HG03108 (cell line): ENCODE measurements at regions not wholly inside any gene's neighbourhood (a gene's known extent, or its start where the extent isn't known, plus 50 kb on each side); places are given as distances from the start of the nearest gene placed in this dataset.

Experiments
- ATAC-seq: cut with Tn5 transposase; IDR thresholded peaks from one replicate; pipeline ENCODE4 v1.9.1; 2021; ENCODE audit warnings: moderate library complexity; ENCODE audit not compliant: unreplicated experiment

GRCh38 chr21:27094184-27094948, 127.5 kb upstream of the ADAMTS5 start:
- ATAC-seq: no peak

- ATAC-seq: no peak
Observed at GRCh38 chr21:27086630-27087029, 119.7 kb upstream of the ADAMTS5 start.

- no peak for ATAC-seq
Observed at GRCh38 chr21:27086186-27086585, 119.3 kb upstream of the ADAMTS5 start.

- no peak for ATAC-seq
Observed at GRCh38 chr21:27085387-27085786, 118.5 kb upstream of the ADAMTS5 start.

GRCh38 chr21:27083144-27083543, 116.3 kb upstream of the ADAMTS5 start:
- no peak for ATAC-seq

- ATAC-seq: no peak
Observed at GRCh38 chr21:27082431-27083010, 115.6 kb upstream of the ADAMTS5 start.

GRCh38 chr21:27079636-27080240, 112.8 kb upstream of the ADAMTS5 start:
- ATAC-seq: no peak

- no peak for ATAC-seq
Observed at GRCh38 chr21:27078915-27079314, 112.0 kb upstream of the ADAMTS5 start.

GRCh38 chr21:27077501-27077900, 110.6 kb upstream of the ADAMTS5 start:
- ATAC-seq: no peak

GRCh38 chr21:27076025-27076424, 109.1 kb upstream of the ADAMTS5 start:
- no peak for ATAC-seq

- ATAC-seq: no peak
Observed at GRCh38 chr21:27070861-27071670, 104.2 kb upstream of the ADAMTS5 start.

GRCh38 chr21:27068811-27069210, 101.9 kb upstream of the ADAMTS5 start:
- ATAC-seq: no peak

- ATAC-seq: no peak
Observed at GRCh38 chr21:27067226-27067625, 100.3 kb upstream of the ADAMTS5 start.

- no peak for ATAC-seq
Observed at GRCh38 chr21:27062443-27062842, 95.6 kb upstream of the ADAMTS5 start.

- ATAC-seq: no peak
Observed at GRCh38 chr21:27061770-27062169, 94.9 kb upstream of the ADAMTS5 start.

GRCh38 chr21:27060190-27060589, 93.3 kb upstream of the ADAMTS5 start:
- no peak for ATAC-seq

- no peak for ATAC-seq
Observed at GRCh38 chr21:27058673-27059605, 92.1 kb upstream of the ADAMTS5 start.

GRCh38 chr21:27057997-27058396, 91.1 kb upstream of the ADAMTS5 start:
- no peak for ATAC-seq

GRCh38 chr21:27047658-27048314, 80.9 kb upstream of the ADAMTS5 start:
- ATAC-seq: no peak

GRCh38 chr21:27047283-27047657, 80.4 kb upstream of the ADAMTS5 start:
- no peak for ATAC-seq
